Adipocyte (in vitro differentiated cells): ENCODE measurements at regions not wholly inside any gene's neighbourhood (a gene's known extent, or its start where the extent isn't known, plus 50 kb on each side); places are given as distances from the start of the nearest gene placed in this dataset.

Experiments
- DNase-seq: peaks from one replicate; pipeline ENCODE4 v3.0.0-alpha.2; 2015; ENCODE audit warnings: low read depth
- H3K27me3 ChIP-seq: replicated peaks from 2 replicates; pipeline ENCODE4 v1.7.0; 2013; ENCODE audit warnings: mild to moderate bottlenecking, low read length, moderate library complexity; ENCODE audit not compliant: control insufficient read depth, insufficient read depth
- H3K36me3 ChIP-seq: 2 replicates; pipeline ENCODE4 v1.7.0; 2013; ENCODE audit warnings: low read length, mild to moderate bottlenecking, moderate library complexity; ENCODE audit not compliant: control insufficient read depth, insufficient read depth, severe bottlenecking
- H3K4me1 ChIP-seq: 2 replicates; pipeline ENCODE4 v1.7.0; 2013; ENCODE audit warnings: mild to moderate bottlenecking, low read length, moderate library complexity; ENCODE audit not compliant: control insufficient read depth, insufficient read depth
- H3K4me3 ChIP-seq: 2 replicates; pipeline ENCODE4 v1.7.0; 2013; ENCODE audit warnings: mild to moderate bottlenecking, low read length, moderate library complexity
- H3K9ac ChIP-seq: 2 replicates; pipeline ENCODE4 v1.7.0; 2013; ENCODE audit warnings: mild to moderate bottlenecking, low read length, moderate library complexity
- H3K9me3 ChIP-seq: 2 replicates; pipeline ENCODE4 v1.7.0; 2013; ENCODE audit warnings: mild to moderate bottlenecking, low read length, moderate library complexity; ENCODE audit not compliant: control insufficient read depth

GRCh38 chr5:125331987-125332598 lies 585.7 kb upstream of the ZNF608 start:
- Histone ChIP-seq H3K4me1 (peaks cover 3% of the 10 kb centered on the region), H3K36me3 (no peaks in the 10 kb centered on the region), H3K9me3 (no peaks in the 10 kb centered on the region), H3K4me3 (no peak overlapping the region), H3K27me3 (no peaks in the 10 kb centered on the region), H3K9ac (no peak overlapping the region)
- no peak for DNase-seq

DNA sequence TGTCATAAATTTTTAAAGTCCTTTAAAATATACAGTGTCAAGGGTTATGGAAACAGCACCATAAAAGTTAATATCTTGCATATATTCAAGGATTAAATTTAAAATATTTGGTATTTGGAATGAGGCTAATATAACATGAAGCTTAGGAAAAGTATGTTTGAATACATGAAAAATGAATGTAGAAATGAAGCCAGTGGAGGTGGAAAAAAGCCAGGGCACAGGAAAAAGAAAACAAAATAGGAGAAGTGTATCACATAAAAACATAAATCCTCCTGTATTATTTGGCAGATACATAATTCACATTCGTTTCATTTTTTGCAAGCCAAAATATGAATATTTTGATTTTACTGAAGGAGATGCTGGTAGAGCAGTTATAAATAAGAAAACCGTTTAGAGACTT lies 587.0 kb upstream of the ZNF608 start:
- Histone ChIP-seq H3K9me3 (no peaks in the 10 kb centered on the region), H3K9ac (no peak overlapping the region), H3K4me3 (no peak overlapping the region), H3K4me1 (peaks cover 3% of the 10 kb centered on the region), H3K27me3 (no peaks in the 10 kb centered on the region), H3K36me3 (no peaks in the 10 kb centered on the region)
- no peak for DNase-seq

DNA sequence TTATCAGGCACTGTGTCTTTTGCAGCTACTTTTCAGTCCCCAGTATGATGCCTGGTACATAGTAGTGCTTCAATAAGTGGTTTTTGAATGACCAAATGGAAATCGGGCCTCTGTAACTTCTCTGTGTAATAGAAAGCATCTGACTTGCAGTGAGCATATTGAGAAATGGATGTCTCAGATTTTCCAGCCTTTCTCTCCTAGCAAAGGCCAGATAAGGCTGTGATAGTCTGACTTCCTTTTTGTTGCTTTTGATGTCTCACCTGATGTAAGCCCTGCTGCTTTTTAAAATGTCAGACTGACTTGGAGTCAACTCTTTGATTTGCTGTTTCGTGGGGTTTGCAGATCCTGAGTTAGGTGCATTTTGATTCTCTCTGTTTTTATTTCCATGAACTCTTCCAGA lies 590.0 kb upstream of the ZNF608 start:
- H3K36me3 ChIP-seq = no peaks in the 10 kb centered on the region
- no peaks in the 10 kb centered on the region for H3K9me3 ChIP-seq
- no peak overlapping the region for H3K4me3 ChIP-seq
- no peak overlapping the region for H3K9ac ChIP-seq
- peak; percentile 58 for DNase-seq
- no peaks in the 10 kb centered on the region for H3K27me3 ChIP-seq
- peaks cover 3% of the 10 kb centered on the region for H3K4me1 ChIP-seq

GRCh38 chr5:125337294-125337693 lies 590.9 kb upstream of the ZNF608 start:
- H3K9me3 ChIP-seq = no peaks in the 10 kb centered on the region
- H3K27me3 ChIP-seq = no peaks in the 10 kb centered on the region
- H3K9ac ChIP-seq = no peak overlapping the region
- no peak for DNase-seq
- no peaks in the 10 kb centered on the region for H3K36me3 ChIP-seq
- H3K4me1 ChIP-seq = peaks cover 3% of the 10 kb centered on the region
- no peak overlapping the region for H3K4me3 ChIP-seq

- peaks cover 3% of the 10 kb centered on the region for H3K4me1 ChIP-seq
- DNase-seq = no peak
Observed at GRCh38 chr5:125338440-125339174, 592.2 kb upstream of the ZNF608 start.

DNA sequence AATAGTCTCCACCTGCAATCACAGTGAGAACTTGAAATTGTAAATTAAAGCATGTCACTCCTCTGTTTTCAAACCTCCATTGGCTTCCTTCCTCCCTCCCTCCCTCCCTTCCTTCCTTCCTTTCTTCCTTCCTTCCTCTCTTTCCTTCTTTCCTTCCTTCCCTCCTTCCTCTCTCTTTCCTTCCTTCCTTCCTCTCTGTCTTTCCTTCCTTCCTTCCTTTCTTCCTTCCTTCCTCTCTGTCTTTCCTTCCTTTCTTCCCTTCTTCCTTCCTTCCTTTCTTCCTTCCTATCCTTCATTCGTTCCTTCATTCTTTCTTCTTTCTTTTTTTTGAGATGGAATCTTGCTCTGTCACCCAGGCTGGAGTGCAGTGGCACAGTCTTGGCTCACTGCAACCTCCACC lies 595.0 kb upstream of the ZNF608 start:
- Histone ChIP-seq H3K36me3 (no peaks in the 10 kb centered on the region), H3K4me1 (peaks cover 3% of the 10 kb centered on the region)

More at GRCh38 chr5:125338440-125339174, 592.2 kb upstream of the ZNF608 start:
- Histone ChIP-seq H3K36me3 (no peaks in the 10 kb centered on the region), H3K9me3 (no peaks in the 10 kb centered on the region), H3K27me3 (no peaks in the 10 kb centered on the region), H3K9ac (no peak overlapping the region), H3K4me3 (no peak overlapping the region)

GRCh38 chr5:125343015-125343414 lies 596.6 kb upstream of the ZNF608 start:
- H3K4me3 ChIP-seq = no peak overlapping the region
- peak; percentile 51 for DNase-seq

More for the DNA sequence above, 595.0 kb upstream of the ZNF608 start:
- DNase-seq = no peak
- Histone ChIP-seq H3K27me3 (peaks cover 4% of the 10 kb centered on the region), H3K9ac (no peak overlapping the region), H3K9me3 (peaks cover 4% of the 10 kb centered on the region), H3K4me3 (no peak overlapping the region)

GRCh38 chr5:125346316-125346715 lies 599.9 kb upstream of the ZNF608 start:
- peaks cover 16% of the 10 kb centered on the region for H3K4me1 ChIP-seq
- no peak overlapping the region for H3K4me3 ChIP-seq
- peaks cover 4% of the 10 kb centered on the region for H3K9me3 ChIP-seq
- H3K9ac ChIP-seq = no peak overlapping the region
- no peaks in the 10 kb centered on the region for H3K36me3 ChIP-seq
- peaks cover 4% of the 10 kb centered on the region for H3K27me3 ChIP-seq
- no peak for DNase-seq

More at GRCh38 chr5:125343015-125343414, 596.6 kb upstream of the ZNF608 start:
- peaks cover 4% of the 10 kb centered on the region for H3K27me3 ChIP-seq
- H3K9ac ChIP-seq = no peak overlapping the region
- H3K36me3 ChIP-seq = no peaks in the 10 kb centered on the region
- H3K4me1 ChIP-seq = peaks cover 8% of the 10 kb centered on the region
- peaks cover 4% of the 10 kb centered on the region for H3K9me3 ChIP-seq

GRCh38 chr5:125348221-125348692 lies 601.8 kb upstream of the ZNF608 start:
- H3K4me1 ChIP-seq = peaks cover 16% of the 10 kb centered on the region
- DNase-seq = no peak
- peaks cover 4% of the 10 kb centered on the region for H3K27me3 ChIP-seq
- H3K9ac ChIP-seq = no peak overlapping the region
- H3K4me3 ChIP-seq = peak overlapping the region; percentile 62
- no peaks in the 10 kb centered on the region for H3K36me3 ChIP-seq
- H3K9me3 ChIP-seq = peaks cover 10% of the 10 kb centered on the region

DNA sequence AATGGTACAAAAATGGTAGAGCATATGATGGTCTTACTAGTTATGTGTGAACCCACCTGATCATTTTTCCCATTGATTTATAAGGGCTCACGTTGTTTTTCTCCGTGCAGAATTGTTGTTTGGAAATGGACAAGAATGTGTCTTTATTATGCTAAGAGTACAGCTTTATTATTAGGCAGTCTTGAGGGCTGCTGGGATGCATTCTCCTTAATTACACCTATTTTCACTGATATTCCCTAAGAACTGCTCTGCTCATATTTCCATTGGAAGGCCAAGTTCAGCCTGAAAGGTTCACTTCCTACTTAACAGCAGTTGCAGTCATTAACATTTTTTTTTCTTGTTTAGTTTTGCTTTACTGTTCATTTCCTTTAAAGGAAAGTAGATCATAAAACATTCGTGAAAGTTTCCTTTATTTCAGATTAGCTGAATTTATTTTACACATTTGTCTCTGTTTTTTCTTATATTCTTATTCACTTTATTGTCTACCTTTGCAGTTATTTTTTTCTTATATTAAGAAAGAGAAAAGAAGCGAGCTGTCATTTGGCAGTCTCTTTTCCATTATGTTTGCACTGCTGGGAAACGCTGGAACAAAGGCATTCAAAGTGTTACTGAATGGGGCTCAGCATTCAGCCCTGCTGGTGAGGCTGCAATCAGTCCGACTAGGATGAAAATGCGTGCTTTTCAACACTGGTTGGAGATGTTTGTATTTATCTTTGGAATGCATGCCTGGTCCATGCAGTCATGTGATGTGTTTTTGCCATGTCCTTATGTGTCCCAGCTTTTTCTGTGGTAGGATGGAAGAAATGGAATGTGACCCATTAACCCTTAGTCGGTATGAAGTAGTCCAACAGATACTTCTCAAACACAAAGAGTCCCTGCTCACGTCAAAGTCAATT lies 602.7 kb upstream of the ZNF608 start:
- Histone ChIP-seq H3K4me1 (peaks cover 16% of the 10 kb centered on the region), H3K9ac (no peak overlapping the region), H3K4me3 (no peak overlapping the region), H3K9me3 (peaks cover 5% of the 10 kb centered on the region), H3K36me3 (no peaks in the 10 kb centered on the region), H3K27me3 (peaks cover 4% of the 10 kb centered on the region)
- DNase-seq = peak; percentile 54

DNA sequence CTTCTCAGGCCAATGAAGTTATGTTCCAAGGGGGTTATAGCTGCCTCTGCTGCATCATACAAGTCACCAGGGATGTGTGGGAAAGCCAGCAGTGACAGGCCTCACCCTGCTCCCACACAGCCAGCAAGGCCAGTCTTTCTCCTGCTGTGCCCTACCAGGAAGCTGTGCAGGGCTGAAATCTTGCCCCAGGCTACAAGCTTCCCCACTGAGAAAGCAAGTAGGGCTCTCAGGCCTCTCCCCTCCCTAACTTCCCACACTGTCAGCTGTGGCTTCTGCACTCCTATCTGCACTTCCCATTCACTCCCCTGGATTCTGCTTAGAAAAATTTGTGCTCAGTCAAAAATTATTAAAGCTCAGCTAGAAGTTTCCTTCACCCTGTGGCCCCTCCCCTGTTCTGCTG lies 611.2 kb upstream of the ZNF608 start:
- H3K4me1 ChIP-seq = no peaks in the 10 kb centered on the region
- no peak overlapping the region for H3K4me3 ChIP-seq
- no peak overlapping the region for H3K9ac ChIP-seq
- peaks cover 30% of the 10 kb centered on the region for H3K9me3 ChIP-seq
- DNase-seq = no peak
- H3K27me3 ChIP-seq = no peaks in the 10 kb centered on the region
- no peaks in the 10 kb centered on the region for H3K36me3 ChIP-seq
